A549 (cell line): ENCODE measurements at regions not wholly inside any gene's neighbourhood (a gene's known extent, or its start where the extent isn't known, plus 50 kb on each side); places are given as distances from the start of the nearest gene placed in this dataset.
"Not testable (repeated sequence)": the region's sequence is repeated elsewhere in the genome, so short reads cannot be mapped to it uniquely, and the experiment has no call there.

ENCODE experiments used
- ATAC-seq, 2 experiments: fragments of 200-7000 bp in 1 of 2; fragments of >200 bp in 1 of 2; cut with Nextera tagmentation in 1 of 2; cut with Tn5 transposase in 1 of 2; 3 replicates each; pipeline versions ENCODE4 v1.8.0 to v1.9.1; 2018 to 2020; ENCODE audit warnings: mild to moderate bottlenecking in 1 of 2, moderate library complexity in 1 of 2
- CTCF ChIA-PET: fragments of 300-600 bp; sonication (Branson Sonifier 250); formaldehyde crosslinking; extraction: SDS; loops from one replicate; lab custom pipeline; 2021; ENCODE audit warnings: antibody characterized with exemption, inconsistent platforms; lab: Yijun Ruan, JAX
- POLR2A ChIA-PET: fragments of 350-600 bp; formaldehyde crosslinking; extraction: SDS; loops from one replicate; lab custom pipeline; 2021; ENCODE audit warnings: antibody characterized with exemption, inconsistent platforms; lab: Yijun Ruan, JAX
- DNase-seq, 2 experiments: peaks; one replicate each; pipeline versions ENCODE4 v3.0.0 to v3.0.0-alpha.2; 2011 to 2016; ENCODE audit warnings: low read depth in 1 of 2, low spot score in 1 of 2
- FAIRE-seq: peaks from 2 replicates; lab custom pipeline; 2011; peaks lifted over from hg19 to GRCh38; lab: Jason Lieb, UNC
- H3K27ac ChIP-seq, 2 experiments: fragments of >200 bp; sonication (Bioruptor Twin); formaldehyde crosslinking; 3 replicates each; pipeline ENCODE4 v1.5.1; 2016 to 2017
- H3K4me1 ChIP-seq: fragments of >200 bp; sonication (Bioruptor Twin); formaldehyde crosslinking; 3 replicates; pipeline ENCODE4 v1.6.1; 2016
- H3K4me2 ChIP-seq: fragments of >200 bp; sonication (Bioruptor Twin); formaldehyde crosslinking; 3 replicates; pipeline ENCODE4 v1.6.1; 2016
- H3K4me3 ChIP-seq: fragments of >200 bp; sonication (Bioruptor Twin); formaldehyde crosslinking; 3 replicates; pipeline ENCODE4 v1.5.1; 2016
- H3K9me3 ChIP-seq: fragments of >200 bp; sonication (Bioruptor Twin); formaldehyde crosslinking; 3 replicates; pipeline ENCODE4 v1.6.1; 2016
- CEBPB ChIP-seq, 2 experiments: fragments of >200 bp in 1 of 2; sonication (Bioruptor Twin) in 1 of 2; formaldehyde crosslinking in 1 of 2; IDR thresholded peaks; 2 replicates each; pipeline ENCODE4 v1.6.1; 2012 to 2016
- CHD2 ChIP-seq: fragments of 150-350 bp; IDR thresholded peaks from 2 replicates; pipeline ENCODE4 v1.6.1; 2014; ENCODE audit warnings: low read length; ENCODE audit not compliant: partially characterized antibody
- EHF ChIP-seq: fragments of 250-450 bp; sonication (Bioruptor Pico); IDR thresholded peaks from 2 replicates; pipeline ENCODE4 v1.5.0; 2020; ENCODE audit warnings: mild to moderate bottlenecking
- JUN ChIP-seq, 2 experiments: fragments of >200 bp; sonication (Bioruptor Twin); formaldehyde crosslinking; IDR thresholded peaks; 2 replicates in 1 of 2; 3 replicates in 1 of 2; pipeline ENCODE4 v1.6.1; 2016 to 2017
- MAZ ChIP-seq: fragments of 150-350 bp; IDR thresholded peaks from 2 replicates; pipeline ENCODE4 v1.6.1; 2014; ENCODE audit warnings: antibody characterized with exemption, low read depth, low read length, borderline replicate concordance
- POLR2AphosphoS2 ChIP-seq: conservative IDR thresholded peaks from 2 replicates; pipeline ENCODE4 v1.6.1; 2012; ENCODE audit warnings: low read length, improper control_type of control experiment, inconsistent platforms
- RAD21 ChIP-seq, 2 experiments: fragments of >200 bp in 1 of 2; sonication (Bioruptor Twin) in 1 of 2; formaldehyde crosslinking in 1 of 2; IDR thresholded peaks in 1 of 2; conservative IDR thresholded peaks in 1 of 2; 2 replicates in 1 of 2; 3 replicates in 1 of 2; pipeline ENCODE4 v1.6.1; 2012 to 2018; ENCODE audit warnings: inconsistent platforms in 1 of 2
- RFX5 ChIP-seq: fragments of 450-650 bp; IDR thresholded peaks from 2 replicates; pipeline ENCODE4 v1.7.1; 2014; ENCODE audit warnings: antibody characterized with exemption, mild to moderate bottlenecking, moderate library complexity
- RNF2 ChIP-seq: fragments of 200-600 bp; sonication (generic); IDR thresholded peaks from 2 replicates; pipeline ENCODE4 v1.6.1; 2016; ENCODE audit warnings: low read depth, mild to moderate bottlenecking, antibody characterized with exemption, moderate library complexity, borderline replicate concordance
- SREBF2 ChIP-seq: fragments of 450-650 bp; IDR thresholded peaks from 2 replicates; pipeline ENCODE4 v1.6.1; 2014; ENCODE audit warnings: mild to moderate bottlenecking, moderate library complexity
- TFCP2L1 ChIP-seq: fragments of 250-450 bp; sonication (Bioruptor Pico); IDR thresholded peaks from 2 replicates; pipeline ENCODE4 v1.5.0; 2021; ENCODE audit warnings: mild to moderate bottlenecking
- ZFP36 ChIP-seq: fragments of 450-650 bp; IDR thresholded peaks from 2 replicates; pipeline ENCODE4 v1.6.1; 2014; ENCODE audit warnings: borderline replicate concordance; ENCODE audit not compliant: partially characterized antibody
- ZNF302 ChIP-seq: fragments of 250-450 bp; sonication (Bioruptor Pico); IDR thresholded peaks from 2 replicates; pipeline ENCODE4 v1.9.0; 2021; ENCODE audit warnings: inconsistent platforms, mild to moderate bottlenecking, moderate library complexity
- WGBS: methylation state at CpG from one replicate; pipeline ENCODE4 v1.1.6; 2017; ENCODE audit errors: missing lambda C conversion rate; 5-methylcytosine and 5-hydroxymethylcytosine counted together
- TF ChIP-seq, protein P1 (sequence below): fragments of >200 bp; sonication (Bioruptor Twin); formaldehyde crosslinking; IDR thresholded peaks from 2 replicates; pipeline ENCODE4 v1.6.1; 2016
- TF ChIP-seq, protein P2 (sequence below): fragments of >200 bp; sonication (Bioruptor Twin); formaldehyde crosslinking; IDR thresholded peaks from 3 replicates; pipeline ENCODE4 v1.5.1; 2016
- TF ChIP-seq, protein P3 (sequence below): IDR thresholded peaks from 2 replicates; pipeline ENCODE4 v1.6.1; 2012; ENCODE audit warnings: low read depth, borderline replicate concordance
- TF ChIP-seq, protein P4 (sequence below): fragments of 250-450 bp; sonication (Bioruptor Pico); IDR thresholded peaks from 2 replicates; pipeline ENCODE4 v1.5.0; 2021; ENCODE audit warnings: mild to moderate bottlenecking, moderate library complexity, borderline replicate concordance

DNA sequence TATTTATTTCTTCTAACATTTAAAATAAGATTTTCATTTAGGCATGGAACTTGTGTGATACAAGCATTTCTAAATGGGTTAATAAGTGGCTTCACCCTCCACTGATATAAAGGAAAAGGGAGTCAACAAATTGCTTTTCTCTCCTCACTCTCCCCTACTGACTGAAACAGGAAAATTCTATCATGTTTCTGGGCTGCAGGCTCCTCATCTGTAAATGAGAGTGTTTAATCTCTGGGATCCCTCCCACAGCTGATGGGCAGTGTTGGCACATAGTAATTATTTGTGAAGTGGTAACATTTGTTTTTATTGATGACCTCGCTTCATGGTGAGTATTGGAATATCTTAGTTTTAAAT, 69.8 kb upstream of the WARS2 start:
- H3K4me1 ChIP-seq, result no peaks in the 10 kb centered on the region
- DNase-seq, result no peak
- ChIA-PET POLR2A (no interaction called here), CTCF (no interaction called here)
- 80% methylated on average over 1 of the region's 1 CpG for WGBS
- H3K9me3 ChIP-seq, result no peaks in the 10 kb centered on the region
- no peak overlapping the region for H3K4me2 ChIP-seq
- TF ChIP-seq JUN (IDR thresholded peaks at IDR 0.05), result no peak
- TF ChIP-seq RNF2, result no peak
- TF ChIP-seq ZFP36, result no peak
- no peak for TF ChIP-seq RFX5
- TF ChIP-seq POLR2AphosphoS2, result no peak
- no peak for TF ChIP-seq CHD2
- TF ChIP-seq TFCP2L1, result no peak
- no peak for TF ChIP-seq ZNF302 (CRISPR knock-in tag)
- TF ChIP-seq, protein P1, sequence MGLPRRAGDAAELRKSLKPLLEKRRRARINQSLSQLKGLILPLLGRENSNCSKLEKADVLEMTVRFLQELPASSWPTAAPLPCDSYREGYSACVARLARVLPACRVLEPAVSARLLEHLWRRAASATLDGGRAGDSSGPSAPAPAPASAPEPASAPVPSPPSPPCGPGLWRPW, result no peak
- no peak for TF ChIP-seq EHF (CRISPR knock-in tag)
- TF ChIP-seq, protein P2, sequence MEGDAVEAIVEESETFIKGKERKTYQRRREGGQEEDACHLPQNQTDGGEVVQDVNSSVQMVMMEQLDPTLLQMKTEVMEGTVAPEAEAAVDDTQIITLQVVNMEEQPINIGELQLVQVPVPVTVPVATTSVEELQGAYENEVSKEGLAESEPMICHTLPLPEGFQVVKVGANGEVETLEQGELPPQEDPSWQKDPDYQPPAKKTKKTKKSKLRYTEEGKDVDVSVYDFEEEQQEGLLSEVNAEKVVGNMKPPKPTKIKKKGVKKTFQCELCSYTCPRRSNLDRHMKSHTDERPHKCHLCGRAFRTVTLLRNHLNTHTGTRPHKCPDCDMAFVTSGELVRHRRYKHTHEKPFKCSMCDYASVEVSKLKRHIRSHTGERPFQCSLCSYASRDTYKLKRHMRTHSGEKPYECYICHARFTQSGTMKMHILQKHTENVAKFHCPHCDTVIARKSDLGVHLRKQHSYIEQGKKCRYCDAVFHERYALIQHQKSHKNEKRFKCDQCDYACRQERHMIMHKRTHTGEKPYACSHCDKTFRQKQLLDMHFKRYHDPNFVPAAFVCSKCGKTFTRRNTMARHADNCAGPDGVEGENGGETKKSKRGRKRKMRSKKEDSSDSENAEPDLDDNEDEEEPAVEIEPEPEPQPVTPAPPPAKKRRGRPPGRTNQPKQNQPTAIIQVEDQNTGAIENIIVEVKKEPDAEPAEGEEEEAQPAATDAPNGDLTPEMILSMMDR, result no peak
- no peak for TF ChIP-seq CEBPB (IDR thresholded peaks at IDR 0.05)
- TF ChIP-seq MAZ, result no peak
- TF ChIP-seq, protein P3, sequence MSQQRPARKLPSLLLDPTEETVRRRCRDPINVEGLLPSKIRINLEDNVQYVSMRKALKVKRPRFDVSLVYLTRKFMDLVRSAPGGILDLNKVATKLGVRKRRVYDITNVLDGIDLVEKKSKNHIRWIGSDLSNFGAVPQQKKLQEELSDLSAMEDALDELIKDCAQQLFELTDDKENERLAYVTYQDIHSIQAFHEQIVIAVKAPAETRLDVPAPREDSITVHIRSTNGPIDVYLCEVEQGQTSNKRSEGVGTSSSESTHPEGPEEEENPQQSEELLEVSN, result no peak
- TF ChIP-seq, protein P4, sequence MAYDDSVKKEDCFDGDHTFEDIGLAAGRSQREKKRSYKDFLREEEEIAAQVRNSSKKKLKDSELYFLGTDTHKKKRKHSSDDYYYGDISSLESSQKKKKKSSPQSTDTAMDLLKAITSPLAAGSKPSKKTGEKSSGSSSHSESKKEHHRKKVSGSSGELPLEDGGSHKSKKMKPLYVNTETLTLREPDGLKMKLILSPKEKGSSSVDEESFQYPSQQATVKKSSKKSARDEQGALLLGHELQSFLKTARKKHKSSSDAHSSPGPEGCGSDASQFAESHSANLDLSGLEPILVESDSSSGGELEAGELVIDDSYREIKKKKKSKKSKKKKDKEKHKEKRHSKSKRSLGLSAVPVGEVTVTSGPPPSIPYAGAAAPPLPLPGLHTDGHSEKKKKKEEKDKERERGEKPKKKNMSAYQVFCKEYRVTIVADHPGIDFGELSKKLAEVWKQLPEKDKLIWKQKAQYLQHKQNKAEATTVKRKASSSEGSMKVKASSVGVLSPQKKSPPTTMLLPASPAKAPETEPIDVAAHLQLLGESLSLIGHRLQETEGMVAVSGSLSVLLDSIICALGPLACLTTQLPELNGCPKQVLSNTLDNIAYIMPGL (CRISPR knock-in tag), result no peak
- no peak for TF ChIP-seq RAD21 (conservative IDR thresholded peaks at IDR 0.05 in 1 of 2, IDR thresholded peaks at IDR 0.05 in 1 of 2)
- no peak for TF ChIP-seq SREBF2
- TF ChIP-seq, all 56 proteins: peak for 0
- Histone ChIP-seq H3K4me3 (no peak overlapping the region), H3K27ac (no peak overlapping the region)
- ATAC-seq, result no peak
- FAIRE-seq, result no peak

DNA sequence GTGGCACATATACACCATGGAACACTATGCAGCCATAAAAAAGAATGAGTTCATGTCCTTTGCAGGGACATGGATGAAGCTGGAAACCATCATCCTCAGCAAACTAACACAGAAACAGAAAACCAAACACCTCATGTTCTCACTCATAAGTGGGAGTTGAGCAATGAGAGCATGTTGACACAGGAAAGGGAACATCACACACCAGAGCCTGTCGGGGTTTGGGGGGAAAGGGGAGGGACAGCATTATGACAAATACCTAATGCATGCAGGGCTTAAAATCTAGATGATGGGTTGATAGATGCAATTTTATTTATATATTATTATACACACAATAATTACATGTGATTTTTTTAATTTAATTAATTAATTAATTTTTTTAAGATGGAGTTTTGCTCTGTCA, 72.8 kb upstream of the WARS2 start:
- H3K9me3 ChIP-seq, CTCF ChIA-PET, POLR2A ChIA-PET, H3K4me2 ChIP-seq, DNase-seq, H3K27ac ChIP-seq, FAIRE-seq, H3K4me3 ChIP-seq, H3K4me1 ChIP-seq, ATAC-seq: not testable (repeated sequence)
- WGBS, result 61% methylated on average over 1 of the region's 1 CpG

DNA sequence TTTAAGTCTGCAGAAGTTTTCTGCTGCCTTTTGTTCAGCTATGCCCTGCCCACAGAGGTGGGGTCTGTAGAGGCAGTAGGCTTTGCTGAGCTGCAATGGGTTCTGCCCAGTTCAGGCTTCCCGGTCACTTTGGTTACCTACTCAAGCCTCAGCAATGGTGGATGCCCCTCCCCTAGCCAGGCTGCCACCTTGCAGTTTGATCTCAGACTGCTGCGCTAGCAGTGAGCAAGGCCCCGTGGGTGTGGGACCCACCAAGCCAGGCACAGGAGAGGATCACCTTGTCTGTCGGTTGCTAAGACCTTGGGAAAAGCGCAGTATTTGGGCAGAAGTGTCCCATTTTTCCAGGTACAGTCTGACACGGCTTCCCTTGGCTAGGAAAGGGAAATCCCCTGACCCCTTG, 74.5 kb upstream of the WARS2 start:
- H3K4me1 ChIP-seq, DNase-seq, H3K27ac ChIP-seq, H3K9me3 ChIP-seq, POLR2A ChIA-PET, H3K4me2 ChIP-seq, FAIRE-seq, ATAC-seq, H3K4me3 ChIP-seq: not testable (repeated sequence)
- CTCF ChIA-PET, result interaction anchor here (0.6 kb wide), 2 partner anchors 105 to 412 kb away, joined by 3 to 5 read pairs; no protein-coding TSS in a partner anchor
- WGBS, result 75% methylated on average over 2 of the region's 6 CpGs
